IMR-90 (cell line): ENCODE measurements at regions not wholly inside any gene's neighbourhood (a gene's known extent, or its start where the extent isn't known, plus 50 kb on each side); places are given as distances from the start of the nearest gene placed in this dataset.
"Not testable (repeated sequence)": the region's sequence is repeated elsewhere in the genome, so short reads cannot be mapped to it uniquely, and the experiment has no call there.

Experiments
- ATAC-seq: fragments of 200-7000 bp; cut with Tn5 transposase; 2 replicates; pipeline ENCODE4 v1.9.1; 2020; ENCODE audit warnings: low read depth, mild to moderate bottlenecking, moderate library complexity
- BruUV-seq: library from RNA; stranded (reverse); fragments of 400-500 nt; replicated peaks from 2 replicates; lab custom pipeline; 2021; lab: Mats Ljungman, UMichigan
- CTCF ChIA-PET: fragments of 300-600 bp; formaldehyde crosslinking; extraction: SDS; loops from one replicate; lab custom pipeline; 2021; ENCODE audit warnings: antibody characterized with exemption; lab: Yijun Ruan, JAX
- POLR2A ChIA-PET: fragments of 300-600 bp; sonication (Branson Sonifier 250); formaldehyde crosslinking; loops from one replicate; lab custom pipeline; 2022; ENCODE audit warnings: antibody characterized with exemption; ENCODE audit not compliant: unreplicated experiment; lab: Charles Lee
- DNase-seq: peaks from one replicate; pipeline ENCODE4 v3.0.0; 2013
- H2AFZ ChIP-seq: replicated peaks from 2 replicates; pipeline ENCODE3; 2013; ENCODE audit warnings: low read length, mild to moderate bottlenecking; ENCODE audit not compliant: poor library complexity
- H2AK5ac ChIP-seq: 2 replicates; pipeline ENCODE4 v1.6.1; 2013; ENCODE audit warnings: low read depth, low read length, inconsistent platforms
- H2AK9ac ChIP-seq: replicated peaks from 2 replicates; pipeline ENCODE3; 2013; ENCODE audit warnings: mild to moderate bottlenecking, low read depth, low read length, moderate library complexity; ENCODE audit not compliant: poor library complexity
- H2BK120ac ChIP-seq: 2 replicates; pipeline ENCODE4 v1.6.1; 2013; ENCODE audit warnings: low read depth, low read length, inconsistent platforms
- H2BK15ac ChIP-seq: 3 replicates; pipeline ENCODE4 v1.6.1; 2013; ENCODE audit warnings: low read depth, low read length, inconsistent platforms
- H2BK20ac ChIP-seq: 2 replicates; pipeline ENCODE4 v1.6.1; 2013; ENCODE audit warnings: low read depth, mild to moderate bottlenecking, inconsistent platforms, low read length, moderate library complexity
- H2BK5ac ChIP-seq: 2 replicates; pipeline ENCODE4 v1.6.1; 2013; ENCODE audit warnings: mild to moderate bottlenecking, low read depth, low read length, inconsistent platforms; ENCODE audit not compliant: poor library complexity, severe bottlenecking
- H3K14ac ChIP-seq: replicated peaks from 2 replicates; pipeline ENCODE4 v1.6.1; 2013; ENCODE audit warnings: low read depth, low read length, inconsistent platforms
- H3K18ac ChIP-seq: 2 replicates; pipeline ENCODE4 v1.6.1; 2013; ENCODE audit warnings: low read depth, low read length, control low read depth
- H3K23ac ChIP-seq: 2 replicates; pipeline ENCODE4 v1.6.1; 2013; ENCODE audit warnings: low read depth, low read length, inconsistent platforms
- H3K27ac ChIP-seq: 2 replicates; pipeline ENCODE4 v1.5.1; 2013; ENCODE audit warnings: mild to moderate bottlenecking, control low read depth, low read length; ENCODE audit not compliant: insufficient read depth
- H3K27me3 ChIP-seq: 2 replicates; pipeline ENCODE4 v1.6.1; 2013; ENCODE audit warnings: low read length; ENCODE audit not compliant: control insufficient read depth, insufficient read depth
- H3K36me3 ChIP-seq: 2 replicates; pipeline ENCODE4 v1.6.1; 2013; ENCODE audit warnings: low read length, mixed read lengths; ENCODE audit not compliant: control insufficient read depth, insufficient read depth
- H3K4ac ChIP-seq: 2 replicates; pipeline ENCODE4 v1.6.1; 2013; ENCODE audit warnings: low read depth, low read length, inconsistent platforms
- H3K4me1 ChIP-seq: 2 replicates; pipeline ENCODE4 v1.6.1; 2013; ENCODE audit warnings: low read length, mixed read lengths; ENCODE audit not compliant: control insufficient read depth, insufficient read depth
- H3K4me2 ChIP-seq: 2 replicates; pipeline ENCODE4 v1.6.1; 2013; ENCODE audit warnings: low read depth, mild to moderate bottlenecking, control low read depth, low read length, moderate library complexity
- H3K4me3 ChIP-seq: 2 replicates; pipeline ENCODE4 v1.5.1; 2013; ENCODE audit warnings: low read depth, mild to moderate bottlenecking, control low read depth, low read length, moderate library complexity; ENCODE audit not compliant: insufficient read depth
- H3K56ac ChIP-seq: 2 replicates; pipeline ENCODE4 v1.6.1; 2013; ENCODE audit warnings: low read length, inconsistent platforms; ENCODE audit not compliant: insufficient read depth; ENCODE audit errors: extremely low read depth
- H3K79me1 ChIP-seq, 2 experiments: 2 replicates each; pipeline ENCODE4 v1.6.1; 2013; ENCODE audit warnings: low read length in 2 of 2, inconsistent platforms in 1 of 2, low read depth in 1 of 2
- H3K9ac ChIP-seq: 2 replicates; pipeline ENCODE4 v1.6.1; 2013; ENCODE audit warnings: low read depth, low read length, control low read depth
- H3K9me1 ChIP-seq: 2 replicates; pipeline ENCODE4 v1.6.1; 2013; ENCODE audit warnings: low read length, inconsistent platforms; ENCODE audit not compliant: insufficient read depth
- H3K9me3 ChIP-seq: 2 replicates; pipeline ENCODE4 v1.6.1; 2013; ENCODE audit warnings: low read length; ENCODE audit not compliant: control insufficient read depth, insufficient read depth
- H4K20me1 ChIP-seq: 2 replicates; pipeline ENCODE4 v1.6.1; 2013; ENCODE audit warnings: low read length, inconsistent platforms; ENCODE audit not compliant: insufficient read depth
- H4K5ac ChIP-seq: 2 replicates; pipeline ENCODE4 v1.6.1; 2013; ENCODE audit warnings: mild to moderate bottlenecking, low read depth, low read length, control low read depth
- H4K8ac ChIP-seq, 2 experiments: 2 replicates each; pipeline ENCODE4 v1.6.1; 2013; ENCODE audit warnings: low read depth in 2 of 2, low read length in 2 of 2, control low read depth in 1 of 2, inconsistent platforms in 1 of 2
- H4K91ac ChIP-seq: 2 replicates; pipeline ENCODE4 v1.6.1; 2013; ENCODE audit warnings: low read depth, low read length, inconsistent platforms; ENCODE audit not compliant: insufficient read depth
- ELK1 ChIP-seq: fragments of 150-350 bp; IDR thresholded peaks from 2 replicates; pipeline ENCODE4 v1.6.1; 2016; ENCODE audit warnings: low read depth, mild to moderate bottlenecking, low read length, moderate library complexity, borderline replicate concordance
- MAZ ChIP-seq: IDR thresholded peaks from 2 replicates; pipeline ENCODE4 v1.6.1; 2012; ENCODE audit warnings: low read depth, mild to moderate bottlenecking, low read length, improper control_type of control experiment, moderate library complexity, borderline replicate concordance
- MXI1 ChIP-seq: IDR thresholded peaks from 2 replicates; pipeline ENCODE4 v1.6.1; 2012; ENCODE audit warnings: low read depth, mild to moderate bottlenecking, low read length, moderate library complexity, borderline replicate concordance
- NFE2L2 ChIP-seq: fragments of 150-350 bp; IDR thresholded peaks from 2 replicates; pipeline ENCODE4 v1.6.1; 2016; ENCODE audit warnings: low read depth, mild to moderate bottlenecking, low read length
- POLR2A ChIP-seq: IDR thresholded peaks from 2 replicates; pipeline ENCODE4 v1.6.1; 2012; ENCODE audit warnings: mild to moderate bottlenecking, low read depth, low read length
- RFX5 ChIP-seq: IDR thresholded peaks from 2 replicates; pipeline ENCODE4 v1.8.0; 2012; ENCODE audit warnings: low read depth, mild to moderate bottlenecking, low read length, moderate library complexity
- whole genome bisulfite sequencing, 2 experiments: methylation state at CpG; one replicate each; pipeline versions ENCODE4 v1.1.5 to v1.1.7; 2013; ENCODE audit warnings: missing lambda C conversion rate in 2 of 2; ENCODE audit not compliant: insufficient read length in 1 of 2; ENCODE audit errors: extremely low coverage in 2 of 2; 5-methylcytosine and 5-hydroxymethylcytosine counted together
- dilution Hi-C: fragments of 300-500 bp; cut with HindIII; formaldehyde crosslinking; loops from one replicate; pipeline ENCODE4 v1.14.3; 2018; ENCODE audit warnings: low sequenced_read_pairs; ENCODE audit not compliant: unreplicated experiment
- in situ Hi-C: fragments of 300-500 bp; cut with MboI; formaldehyde crosslinking; loops from 3 replicates; pipeline ENCODE4 v1.14.3; 2019; ENCODE audit warnings: low sequenced_read_pairs, inconsistent platforms, mixed read lengths
- intact Hi-C: fragments of 100-400 bp; cut with micrococcal nuclease; formaldehyde crosslinking; loops from 2 replicates; pipeline ENCODE4 v1.10.0; 2022
- TF ChIP-seq, protein P1 (sequence below): fragments of 150-350 bp; IDR thresholded peaks from 2 replicates; pipeline ENCODE4 v1.6.1; 2017; ENCODE audit warnings: mild to moderate bottlenecking, antibody characterized with exemption, low read length, low read depth

DNA sequence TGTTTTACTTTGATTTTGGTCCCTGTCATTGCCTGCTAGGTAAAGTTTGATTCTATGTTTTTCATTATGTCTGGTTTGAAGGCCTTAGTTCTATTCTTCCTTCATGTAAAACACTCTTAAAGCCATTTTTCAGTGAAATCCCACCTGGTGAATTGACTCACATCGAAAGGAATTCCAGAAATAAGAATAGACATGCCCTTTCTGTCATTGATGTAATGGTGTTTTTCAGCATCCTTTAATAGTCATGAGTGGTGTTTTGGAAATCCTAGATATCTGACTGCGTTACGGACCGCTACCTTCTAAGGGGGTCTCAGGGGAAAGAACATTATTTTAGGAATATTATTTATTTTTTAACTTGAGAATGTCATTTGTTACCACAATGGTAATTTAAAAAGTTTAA is 104.5 kb upstream of the ZEB2 start:
- no peak overlapping the region for H4K91ac ChIP-seq
- dilution Hi-C loops (no loop called here), intact Hi-C loops (no loop called here), in situ Hi-C loops (no loop called here)
- no peak overlapping the region for H3K4ac ChIP-seq
- no peak overlapping the region for H3K14ac ChIP-seq
- H3K9ac ChIP-seq, result no peak overlapping the region
- H3K36me3 ChIP-seq, result no peaks in the 10 kb centered on the region
- no peak overlapping the region for H4K8ac ChIP-seq
- H2AFZ ChIP-seq, result no peak overlapping the region
- no peaks in the 10 kb centered on the region for H3K4me1 ChIP-seq
- H2BK15ac ChIP-seq, result no peak overlapping the region
- ChIA-PET CTCF (no interaction called here), POLR2A (no interaction called here)
- no peaks in the 10 kb centered on the region; the same call in 1 of the 2 replicates for H3K27me3 ChIP-seq
- H3K27ac ChIP-seq, result no peak overlapping the region
- H3K9me3 ChIP-seq, result no peaks in the 10 kb centered on the region
- ATAC-seq (no peak), DNase-seq (no peak)
- H3K4me2 ChIP-seq, result no peak overlapping the region
- H2AK9ac ChIP-seq, result no peak overlapping the region
- no CpG with 5 or more reads among the region's 4 CpGs for WGBS, 2 experiments
- no peak overlapping the region for H3K56ac ChIP-seq
- H2BK5ac ChIP-seq, result no peak overlapping the region
- H3K79me1 ChIP-seq, result no peaks in the 10 kb centered on the region
- no peaks in the 10 kb centered on the region for H3K9me1 ChIP-seq
- no peak overlapping the region for H2BK120ac ChIP-seq
- TF ChIP-seq RFX5, result no peak
- TF ChIP-seq NFE2L2, result no peak
- TF ChIP-seq, protein P1, sequence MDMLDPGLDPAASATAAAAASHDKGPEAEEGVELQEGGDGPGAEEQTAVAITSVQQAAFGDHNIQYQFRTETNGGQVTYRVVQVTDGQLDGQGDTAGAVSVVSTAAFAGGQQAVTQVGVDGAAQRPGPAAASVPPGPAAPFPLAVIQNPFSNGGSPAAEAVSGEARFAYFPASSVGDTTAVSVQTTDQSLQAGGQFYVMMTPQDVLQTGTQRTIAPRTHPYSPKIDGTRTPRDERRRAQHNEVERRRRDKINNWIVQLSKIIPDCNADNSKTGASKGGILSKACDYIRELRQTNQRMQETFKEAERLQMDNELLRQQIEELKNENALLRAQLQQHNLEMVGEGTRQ, result no peak
- TF ChIP-seq MXI1, result no peak
- no peak for TF ChIP-seq ELK1
- no peak for TF ChIP-seq POLR2A
- no peak for TF ChIP-seq MAZ
- no peaks in the 10 kb centered on the region for H4K20me1 ChIP-seq
- no peak overlapping the region for H4K5ac ChIP-seq
- H3K18ac ChIP-seq, result no peak overlapping the region
- BruUV-seq, result no TSS peak
- H3K23ac ChIP-seq, result no peak overlapping the region
- no peak overlapping the region for H3K4me3 ChIP-seq
- no peak overlapping the region for H2AK5ac ChIP-seq
- H2BK20ac ChIP-seq, result no peak overlapping the region

- H3K18ac ChIP-seq, H4K5ac ChIP-seq, H3K9ac ChIP-seq, H3K4me2 ChIP-seq, H3K23ac ChIP-seq, H3K14ac ChIP-seq, H3K36me3 ChIP-seq, H2AK9ac ChIP-seq, H2AFZ ChIP-seq, BruUV-seq, H2BK20ac ChIP-seq, H4K20me1 ChIP-seq, H3K56ac ChIP-seq, H3K9me3 ChIP-seq, ATAC-seq, H2BK120ac ChIP-seq, H2BK5ac ChIP-seq, H3K27me3 ChIP-seq, CTCF ChIA-PET, H4K91ac ChIP-seq, in situ Hi-C loops, intact Hi-C loops, H3K4me1 ChIP-seq, H3K9me1 ChIP-seq, H2BK15ac ChIP-seq, H3K27ac ChIP-seq, DNase-seq, H3K79me1 ChIP-seq, H3K4ac ChIP-seq, dilution Hi-C loops, H2AK5ac ChIP-seq, H4K8ac ChIP-seq, H3K4me3 ChIP-seq: not testable (repeated sequence)
- 80% methylated on average over 1 of the region's 1 CpG; no CpG with 5 or more reads in 1 of the 2 experiments for WGBS, 2 experiments
- POLR2A ChIA-PET, result interaction anchor here (0.6 kb wide), 1 partner anchor 104 kb away, joined by 3 read pairs; no protein-coding TSS in a partner anchor
These were observed 102.5 kb upstream of the ZEB2 start for GRCh38 chr2:144622373-144622772.
